GM12891 (cell line): ENCODE measurements at regions not wholly inside any gene's neighbourhood (a gene's known extent, or its start where the extent isn't known, plus 50 kb on each side); places are given as distances from the start of the nearest gene placed in this dataset.

Experiments used
- POLR2A ChIP-seq: IDR thresholded peaks from 2 replicates; pipeline ENCODE4 v1.6.1; 2011; ENCODE audit warnings: low read depth, low read length, control low read depth
- POLR2AphosphoS5 ChIP-seq: IDR thresholded peaks from 2 replicates; pipeline ENCODE4 v1.6.1; 2011; ENCODE audit warnings: low read depth, low read length, control low read depth
- TAF1 ChIP-seq: IDR thresholded peaks from 2 replicates; pipeline ENCODE4 v1.6.1; 2011; ENCODE audit warnings: low read depth, low read length, control low read depth

DNA sequence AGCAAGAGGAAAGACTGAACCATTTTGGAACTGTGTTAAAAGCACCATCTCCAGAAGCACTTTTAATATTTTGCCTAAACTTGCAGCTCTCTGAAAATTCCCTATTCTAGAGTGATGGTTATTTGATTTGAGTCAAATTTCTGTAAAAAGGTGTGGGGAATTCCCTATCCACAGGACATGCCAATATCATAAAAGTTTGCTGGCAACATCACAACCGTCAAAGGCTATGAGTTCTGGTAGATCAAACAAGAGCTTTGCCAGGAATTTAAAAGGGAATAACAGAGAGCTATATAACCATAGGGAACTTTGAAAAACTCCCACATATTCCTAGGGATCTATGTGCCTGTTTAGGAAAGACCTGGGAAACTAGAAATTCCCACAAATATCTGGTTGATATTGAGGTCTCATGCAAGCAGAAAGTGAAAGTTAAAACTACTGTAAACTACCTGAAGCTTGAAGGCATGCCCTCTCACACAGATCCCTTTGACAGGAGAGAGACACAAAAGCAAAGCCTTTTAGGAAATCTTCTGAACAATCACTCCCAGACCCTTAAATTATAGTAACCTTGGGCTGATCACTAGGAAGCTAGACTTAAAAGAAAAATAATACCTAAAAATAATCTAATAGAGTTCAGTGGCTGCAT lies 549.9 kb downstream of the ANXA1 start:
- TF ChIP-seq TAF1, result no peak
- no peak for TF ChIP-seq POLR2A
- no peak for TF ChIP-seq POLR2AphosphoS5
